ENCODE measurements at regions not wholly inside any gene's neighbourhood (a gene's known extent, or its start where the extent isn't known, plus 50 kb on each side); places are given as distances from the start of the nearest gene placed in this dataset.

- Histone ChIP-seq H4K20me1 (ENCODE audit: insufficient read depth, low read length) (no peaks in the 10 kb centered on the region), H3K4me1 (ENCODE audit: low read length) (peaks cover 19% of the 10 kb centered on the region), H3K9me3 (ENCODE audit: insufficient read depth, low read length) (0 out of 2 replicates have a peak, but pooled peaks cover 6% of the 10 kb centered on the region), H3K27me3 (ENCODE audit: low read depth, low read length) (no peaks in the 10 kb centered on the region), H3K9ac (ENCODE audit: low read length) (no peak overlapping the region), H3K79me2 (ENCODE audit: low read length) (no peaks in the 10 kb centered on the region), H2AFZ (ENCODE audit: low read depth, low read length) (no peak overlapping the region), H3K27ac (ENCODE audit: low read length) (no peak overlapping the region), H3K4me3 (ENCODE audit: low read length) (no peak overlapping the region), H3K36me3 (replicated peaks; ENCODE audit: low read depth, low read length) (no peaks in the 10 kb centered on the region), H3K4me2 (ENCODE audit: low read length) (no peak overlapping the region)
- peak; percentile 8; the same call in 1 of the 2 replicates for TF ChIP-seq CTCF (IDR thresholded peaks at IDR 0.05; ENCODE audit: low read depth, low read length)
- TF ChIP-seq EZH2phosphoT487 (IDR thresholded peaks at IDR 0.05; ENCODE audit: low read depth), result no peak
Observed at GRCh38 chr21:24418671-24419070, 1188.6 kb downstream of the MRPL39 start.

- Histone ChIP-seq H3K4me2 (ENCODE audit: low read length) (no peak overlapping the region), H4K20me1 (ENCODE audit: insufficient read depth, low read length) (no peaks in the 10 kb centered on the region), H3K9ac (ENCODE audit: low read length) (no peak overlapping the region), H3K27ac (ENCODE audit: low read length) (no peak overlapping the region), H3K9me3 (ENCODE audit: insufficient read depth, low read length) (no peaks in the 10 kb centered on the region), H3K27me3 (ENCODE audit: low read depth, low read length) (no peaks in the 10 kb centered on the region), H3K79me2 (ENCODE audit: low read length) (no peaks in the 10 kb centered on the region), H2AFZ (ENCODE audit: low read depth, low read length) (no peak overlapping the region), H3K4me1 (ENCODE audit: low read length) (no peaks in the 10 kb centered on the region), H3K4me3 (ENCODE audit: low read length) (no peak overlapping the region), H3K36me3 (replicated peaks; ENCODE audit: low read depth, low read length) (no peaks in the 10 kb centered on the region)
- TF ChIP-seq CTCF (IDR thresholded peaks at IDR 0.05; ENCODE audit: low read depth, low read length) (no peak), EZH2phosphoT487 (IDR thresholded peaks at IDR 0.05; ENCODE audit: low read depth) (no peak)
Observed at GRCh38 chr21:24411429-24411828, 1195.9 kb downstream of the MRPL39 start.

- no peak overlapping the region for H3K4me2 ChIP-seq (ENCODE audit: low read length)
- H3K27ac ChIP-seq (ENCODE audit: low read length), result no peak overlapping the region
- H3K9me3 ChIP-seq (ENCODE audit: insufficient read depth, low read length), result no peaks in the 10 kb centered on the region
- no peaks in the 10 kb centered on the region for H3K36me3 ChIP-seq (replicated peaks; ENCODE audit: low read depth, low read length)
- no peak overlapping the region for H2AFZ ChIP-seq (ENCODE audit: low read depth, low read length)
- H3K4me3 ChIP-seq (ENCODE audit: low read length), result no peak overlapping the region
- no peaks in the 10 kb centered on the region for H3K4me1 ChIP-seq (ENCODE audit: low read length)
- TF ChIP-seq CTCF (IDR thresholded peaks at IDR 0.05; ENCODE audit: low read depth, low read length), result no peak
- TF ChIP-seq EZH2phosphoT487 (IDR thresholded peaks at IDR 0.05; ENCODE audit: low read depth), result no peak
- no peaks in the 10 kb centered on the region for H3K79me2 ChIP-seq (ENCODE audit: low read length)
- H4K20me1 ChIP-seq (ENCODE audit: insufficient read depth, low read length), result no peaks in the 10 kb centered on the region
- H3K27me3 ChIP-seq (ENCODE audit: low read depth, low read length), result no peaks in the 10 kb centered on the region
- H3K9ac ChIP-seq (ENCODE audit: low read length), result no peak overlapping the region
Observed at GRCh38 chr21:24403221-24403620, 1204.1 kb downstream of the MRPL39 start.

- Histone ChIP-seq H3K4me3 (ENCODE audit: low read length) (no peak overlapping the region), H3K9me3 (ENCODE audit: insufficient read depth, low read length) (no peaks in the 10 kb centered on the region), H3K4me2 (ENCODE audit: low read length) (no peak overlapping the region), H4K20me1 (ENCODE audit: insufficient read depth, low read length) (no peaks in the 10 kb centered on the region), H3K79me2 (ENCODE audit: low read length) (no peaks in the 10 kb centered on the region), H2AFZ (ENCODE audit: low read depth, low read length) (no peak overlapping the region), H3K4me1 (ENCODE audit: low read length) (no peaks in the 10 kb centered on the region), H3K36me3 (replicated peaks; ENCODE audit: low read depth, low read length) (no peaks in the 10 kb centered on the region), H3K9ac (ENCODE audit: low read length) (no peak overlapping the region), H3K27ac (ENCODE audit: low read length) (no peak overlapping the region), H3K27me3 (ENCODE audit: low read depth, low read length) (no peaks in the 10 kb centered on the region)
- TF ChIP-seq CTCF (IDR thresholded peaks at IDR 0.05; ENCODE audit: low read depth, low read length) (no peak), EZH2phosphoT487 (IDR thresholded peaks at IDR 0.05; ENCODE audit: low read depth) (no peak)
Observed at GRCh38 chr21:24395320-24395923, 1211.9 kb downstream of the MRPL39 start.

All from OCI-LY3 (cell line).